Fibroblast of lung (primary cell): ENCODE measurements at regions not wholly inside any gene's neighbourhood (a gene's known extent, or its start where the extent isn't known, plus 50 kb on each side); places are given as distances from the start of the nearest gene placed in this dataset.
A peak's percentile ranks its signal among the peaks of the same experiment; 100 is the strongest.

ENCODE experiments used
- DNase-seq, 2 donors: peaks; one replicate each; pipeline versions ENCODE4 v3.0.0 to v3.0.0-alpha.2; 2010; ENCODE audit warnings: low read depth in 2 of 2
- H2AFZ ChIP-seq: 2 replicates; pipeline ENCODE4 v1.5.1; 2012; ENCODE audit warnings: low read length, control low read depth, inconsistent platforms
- H3K27ac ChIP-seq: 2 replicates; pipeline ENCODE4 v1.5.1; 2011; ENCODE audit warnings: low read length, control low read depth; ENCODE audit not compliant: insufficient read depth
- H3K27me3 ChIP-seq: 2 replicates; pipeline ENCODE4 v1.5.1; 2011; ENCODE audit warnings: mild to moderate bottlenecking, low read length; ENCODE audit not compliant: control insufficient read depth, insufficient read depth
- H3K36me3 ChIP-seq: 2 replicates; pipeline ENCODE4 v1.5.1; 2011; ENCODE audit warnings: low read length; ENCODE audit not compliant: control insufficient read depth, insufficient read depth
- H3K4me1 ChIP-seq: 2 replicates; pipeline ENCODE4 v1.5.1; 2011; ENCODE audit warnings: low read length; ENCODE audit not compliant: control insufficient read depth, insufficient read depth; ENCODE audit errors: extremely low read depth
- H3K4me2 ChIP-seq: 2 replicates; pipeline ENCODE4 v1.5.1; 2011; ENCODE audit warnings: low read length, control low read depth; ENCODE audit not compliant: insufficient read depth; ENCODE audit errors: extremely low read depth
- H3K4me3 ChIP-seq, 4 experiments: fragments of 200-600 bp in 1 of 4; sonication (generic) in 1 of 4; replicated peaks in 1 of 4; 2 replicates each; pipeline ENCODE4 v1.5.1; 2011 to 2016; ENCODE audit warnings: low read length in 4 of 4, low read depth in 3 of 4, mild to moderate bottlenecking in 3 of 4, control low read depth in 2 of 4, inconsistent platforms in 1 of 4, mixed read lengths in 1 of 4; ENCODE audit not compliant: insufficient read depth in 1 of 4; ENCODE audit errors: control extremely low read depth in 1 of 4
- H3K79me2 ChIP-seq: 2 replicates; pipeline ENCODE4 v1.5.1; 2012; ENCODE audit warnings: mild to moderate bottlenecking, low read length, inconsistent platforms; ENCODE audit not compliant: control insufficient read depth, insufficient read depth
- H3K9ac ChIP-seq: 2 replicates; pipeline ENCODE4 v1.5.1; 2011; ENCODE audit warnings: mild to moderate bottlenecking, low read length, control low read depth; ENCODE audit not compliant: insufficient read depth
- H3K9me3 ChIP-seq: 2 replicates; pipeline ENCODE4 v1.5.1; 2012; ENCODE audit warnings: low read depth, low read length; ENCODE audit not compliant: control insufficient read depth, insufficient read depth
- H4K20me1 ChIP-seq: 2 replicates; pipeline ENCODE4 v1.5.1; 2011; ENCODE audit warnings: low read length; ENCODE audit not compliant: control insufficient read depth, insufficient read depth; ENCODE audit errors: extremely low read depth
- CTCF ChIP-seq, 2 donors: IDR thresholded peaks in 1 of 2; conservative IDR thresholded peaks in 1 of 2; 1 replicate in 1 of 2; 2 replicates in 1 of 2; pipeline ENCODE4 v1.5.1; 2011 to 2012; ENCODE audit warnings: low read length in 2 of 2, control low read depth in 1 of 2, inconsistent platforms in 1 of 2, low read depth in 1 of 2, mild to moderate bottlenecking in 1 of 2
- EZH2 ChIP-seq: IDR thresholded peaks from 2 replicates; pipeline ENCODE4 v1.5.1; 2012; ENCODE audit warnings: low read length, control low read depth, mild to moderate bottlenecking; ENCODE audit errors: missing control alignments

DNA sequence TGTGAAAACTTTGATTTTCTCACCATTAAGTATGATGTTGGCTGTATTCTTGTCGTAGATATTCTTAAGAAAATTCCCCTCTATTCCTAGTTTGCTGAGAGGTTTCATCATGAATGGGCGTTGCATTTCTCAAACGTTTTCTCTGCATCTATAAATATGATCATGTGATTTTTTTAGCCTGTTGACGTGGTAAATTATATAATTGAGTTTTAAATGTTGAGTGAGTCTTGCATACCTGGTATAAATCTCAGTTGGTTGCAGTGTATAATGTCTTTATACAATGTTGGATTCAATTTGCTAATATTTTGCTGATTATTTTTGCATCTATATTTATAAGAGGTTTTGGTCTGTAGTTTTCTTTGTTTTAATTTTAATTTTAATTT is 405.9 kb upstream of the MIS18BP1 start:
- Histone ChIP-seq H3K4me2 (no peak overlapping the region), H2AFZ (no peak overlapping the region), H3K36me3 (no peaks in the 10 kb centered on the region), H3K27ac (no peak overlapping the region), H3K4me3 (no peak overlapping the region), H3K4me1 (no peaks in the 10 kb centered on the region), H3K9me3 (no peaks in the 10 kb centered on the region), H3K9ac (no peak overlapping the region), H3K27me3 (no peaks in the 10 kb centered on the region), H4K20me1 (no peaks in the 10 kb centered on the region), H3K79me2 (no peaks in the 10 kb centered on the region)
- no peak for DNase-seq
- no peak for TF ChIP-seq CTCF (conservative IDR thresholded peaks at IDR 0.05 in 1 of 2, IDR thresholded peaks at IDR 0.05 in 1 of 2; ENCODE audit: low read depth in 1 of 2, low read length in 2 of 2)

GRCh38 chr14:45658226-45658916 is 405.4 kb upstream of the MIS18BP1 start:
- Histone ChIP-seq H3K36me3 (no peaks in the 10 kb centered on the region), H3K9ac (no peak overlapping the region), H3K9me3 (no peaks in the 10 kb centered on the region), H3K4me2 (no peak overlapping the region), H4K20me1 (no peaks in the 10 kb centered on the region), H3K4me1 (no peaks in the 10 kb centered on the region), H3K27ac (no peak overlapping the region), H3K4me3 (no peak overlapping the region), H3K27me3 (no peaks in the 10 kb centered on the region), H2AFZ (no peak overlapping the region), H3K79me2 (no peaks in the 10 kb centered on the region)
- TF ChIP-seq CTCF (conservative IDR thresholded peaks at IDR 0.05 in 1 of 2, IDR thresholded peaks at IDR 0.05 in 1 of 2; ENCODE audit: low read depth in 1 of 2, low read length in 2 of 2) (no peak), EZH2 (no peak)
- DNase-seq, result no peak

DNA sequence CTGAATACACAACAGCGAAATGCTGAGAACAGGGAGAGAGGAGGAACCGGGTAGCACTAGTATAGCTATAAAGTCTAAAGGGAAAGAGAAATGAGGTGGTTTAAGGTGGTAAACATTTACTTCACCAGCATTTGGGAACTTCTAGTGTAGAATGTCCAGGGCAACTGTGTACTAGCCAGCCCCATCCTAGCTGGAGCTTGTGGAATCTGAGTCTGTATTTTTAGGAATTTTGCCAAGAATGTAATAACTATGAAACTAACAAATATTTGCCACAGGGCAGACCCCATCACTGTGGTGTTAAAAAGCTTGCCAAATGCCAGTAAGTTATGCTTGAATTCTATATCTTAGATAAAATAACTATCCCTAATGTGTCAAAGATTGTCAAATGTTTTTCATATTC is 398.9 kb upstream of the MIS18BP1 start:
- no peaks in the 10 kb centered on the region for H3K9me3 ChIP-seq
- H3K27me3 ChIP-seq, result no peaks in the 10 kb centered on the region
- TF ChIP-seq CTCF (conservative IDR thresholded peaks at IDR 0.05 in 1 of 2, IDR thresholded peaks at IDR 0.05 in 1 of 2; ENCODE audit: low read depth in 1 of 2, low read length in 2 of 2), result no peak
- TF ChIP-seq EZH2, result no peak
- H3K79me2 ChIP-seq, result no peaks in the 10 kb centered on the region
- peak in 1 of 2 donors; percentile 6 for DNase-seq
- no peaks in the 10 kb centered on the region for H4K20me1 ChIP-seq
- no peak overlapping the region for H3K4me2 ChIP-seq
- H3K9ac ChIP-seq, result no peak overlapping the region
- H2AFZ ChIP-seq, result no peak overlapping the region
- no peaks in the 10 kb centered on the region for H3K36me3 ChIP-seq
- H3K4me3 ChIP-seq, result no peak overlapping the region
- H3K4me1 ChIP-seq, result no peaks in the 10 kb centered on the region
- no peak overlapping the region for H3K27ac ChIP-seq
